ENCODE measurements at regions not wholly inside any gene's neighbourhood (a gene's known extent, or its start where the extent isn't known, plus 50 kb on each side); places are given as distances from the start of the nearest gene placed in this dataset.

DNA sequence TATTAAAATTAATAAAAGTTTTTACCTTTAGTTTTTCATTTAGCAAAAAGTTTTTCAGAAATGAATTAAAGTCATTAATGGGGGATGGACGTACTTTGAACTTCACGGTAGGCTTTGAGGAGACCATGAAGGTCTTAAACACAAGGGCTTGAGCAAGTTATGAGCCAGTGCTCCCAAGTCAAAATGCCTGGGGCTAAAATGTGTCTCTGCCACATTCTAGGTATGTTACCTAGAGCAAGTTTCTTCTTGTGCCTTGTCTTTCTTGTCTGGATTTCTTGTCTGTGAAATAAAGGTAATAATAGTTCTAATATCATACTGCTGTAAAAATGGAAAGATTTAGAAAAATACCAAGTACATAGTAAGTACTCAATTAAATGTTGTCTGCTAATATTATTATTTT, 132.7 kb upstream of the USP15 start:
- Histone ChIP-seq H3K4me3 (ENCODE audit: low read length) (no peak overlapping the region), H3K27ac (ENCODE audit: low read depth in 1 of 2, low read length in 2 of 2) (no peak overlapping the region), H3K9me3 (ENCODE audit: control insufficient read depth in 1 of 2, insufficient read depth in 1 of 2, low read length in 2 of 2) (no peaks in the 10 kb centered on the region), H3K27me3 (ENCODE audit: control insufficient read depth in 1 of 2, insufficient read depth in 2 of 2, low read length in 2 of 2) (no peaks in the 10 kb centered on the region), H3K36me3 (ENCODE audit: insufficient read depth, low read length) (no peaks in the 10 kb centered on the region), H3K4me1 (ENCODE audit: insufficient read depth, low read length) (no peaks in the 10 kb centered on the region)
- ATAC-seq (ENCODE audit: poor library complexity): no peak
- ChIA-PET POLR2A (no interaction called here), CTCF (no interaction called here)
- no peak overlapping the region for H3K27ac Mint-ChIP-seq
- H3K36me3 Mint-ChIP-seq (ENCODE audit: low read depth): no peaks in the 10 kb centered on the region
- H3K9me3 Mint-ChIP-seq: no peaks in the 10 kb centered on the region
- intact Hi-C loops (cut with DNase I, micrococcal nuclease): loop anchor here in 1 of 2 experiments (5.0 kb wide), 1 partner anchor 65 kb away; a partner anchor contains a TSS
- TF ChIP-seq CTCF (IDR thresholded peaks at IDR 0.05): no peak
- H3K27me3 Mint-ChIP-seq: peaks cover 6% of the 10 kb centered on the region
- DNase-seq: no peak
- H3K4me1 Mint-ChIP-seq (ENCODE audit: low read depth): no peaks in the 10 kb centered on the region
- no peak overlapping the region for H3K4me3 Mint-ChIP-seq

DNA sequence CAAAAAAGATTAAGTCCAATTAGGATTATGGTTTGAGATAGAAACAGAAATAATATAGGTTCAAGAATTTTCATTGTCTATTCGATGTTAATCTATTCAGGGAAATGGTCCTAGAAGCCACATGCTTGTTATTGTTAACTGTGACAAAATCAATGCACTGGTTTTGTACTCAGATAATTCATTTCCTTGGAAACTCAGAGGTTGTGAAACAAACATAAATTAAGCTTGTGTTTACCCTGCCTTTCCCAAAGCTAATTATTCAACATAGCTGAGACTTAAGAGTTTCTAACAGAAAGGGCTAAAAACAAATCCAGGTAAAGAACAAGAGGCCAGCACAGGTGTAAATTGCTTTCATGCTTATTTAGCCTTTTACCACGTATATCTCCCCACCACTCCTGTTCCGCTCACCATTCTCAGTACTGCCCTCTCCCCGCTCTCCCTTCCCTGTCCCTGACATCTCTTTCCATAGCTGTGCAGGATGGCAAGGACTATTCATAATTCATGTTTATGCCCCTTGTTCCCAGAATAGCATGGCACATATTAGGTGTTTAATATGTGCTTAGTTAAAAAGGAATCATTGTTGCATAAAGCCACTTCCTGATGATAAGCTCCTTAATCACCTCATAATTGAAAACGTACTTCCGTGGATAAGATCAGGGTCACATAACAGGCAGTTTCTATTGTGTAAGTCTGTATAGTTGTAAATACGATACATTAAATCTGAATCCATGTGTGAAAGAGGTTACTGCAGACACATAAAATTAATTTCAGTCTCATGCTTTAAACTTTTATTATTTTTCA, 131.8 kb upstream of the USP15 start:
- H3K4me1 ChIP-seq (ENCODE audit: insufficient read depth, low read length): no peaks in the 10 kb centered on the region
- H3K27me3 ChIP-seq (ENCODE audit: control insufficient read depth in 1 of 2, insufficient read depth in 2 of 2, low read length in 2 of 2): no peaks in the 10 kb centered on the region
- ChIA-PET CTCF (interaction anchor here (0.7 kb wide), 1 partner anchor 13 kb away, joined by 3 read pairs; no protein-coding TSS in a partner anchor), POLR2A (no interaction called here)
- no peaks in the 10 kb centered on the region for H3K9me3 Mint-ChIP-seq
- H3K36me3 Mint-ChIP-seq (ENCODE audit: low read depth): no peaks in the 10 kb centered on the region
- no peak for TF ChIP-seq CTCF (IDR thresholded peaks at IDR 0.05)
- H3K27me3 Mint-ChIP-seq: peaks cover 6% of the 10 kb centered on the region
- DNase-seq (no peak), ATAC-seq (ENCODE audit: poor library complexity) (no peak)
- no peaks in the 10 kb centered on the region for H3K9me3 ChIP-seq (ENCODE audit: control insufficient read depth in 1 of 2, insufficient read depth in 1 of 2, low read length in 2 of 2)
- intact Hi-C loops (cut with DNase I, micrococcal nuclease): loop anchor here in 1 of 2 experiments (5.0 kb wide), 1 partner anchor 64 kb away; a partner anchor contains a TSS
- H3K4me3 ChIP-seq (ENCODE audit: low read length): no peak overlapping the region
- no peak overlapping the region for H3K4me3 Mint-ChIP-seq
- no peak overlapping the region for H3K27ac ChIP-seq (ENCODE audit: low read depth in 1 of 2, low read length in 2 of 2)
- no peaks in the 10 kb centered on the region for H3K4me1 Mint-ChIP-seq (ENCODE audit: low read depth)
- no peak overlapping the region for H3K27ac Mint-ChIP-seq
- no peaks in the 10 kb centered on the region for H3K36me3 ChIP-seq (ENCODE audit: insufficient read depth, low read length)

DNA sequence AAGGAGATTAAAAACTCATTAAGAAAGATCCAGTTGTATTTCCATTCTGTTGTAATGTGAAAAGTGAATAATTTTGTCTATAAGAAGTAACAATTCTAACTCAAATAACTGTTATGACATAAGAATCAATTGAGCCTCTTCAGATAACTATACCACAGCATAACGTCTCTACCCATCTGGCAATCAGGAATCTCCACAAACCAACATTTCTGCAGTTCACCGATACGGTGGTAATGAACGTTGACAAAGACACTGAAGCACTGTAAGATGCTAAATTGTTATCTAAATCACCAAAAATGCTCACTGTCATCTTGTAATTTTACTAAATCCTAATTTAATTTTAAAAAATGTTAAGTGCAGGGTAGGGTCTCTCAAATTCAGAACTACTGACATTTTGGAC, 130.9 kb upstream of the USP15 start:
- no peaks in the 10 kb centered on the region for H3K4me1 ChIP-seq (ENCODE audit: insufficient read depth, low read length)
- no peaks in the 10 kb centered on the region for H3K36me3 ChIP-seq (ENCODE audit: insufficient read depth, low read length)
- DNase-seq (no peak), ATAC-seq (ENCODE audit: poor library complexity) (no peak)
- Mint-ChIP-seq H3K36me3 (ENCODE audit: low read depth) (no peaks in the 10 kb centered on the region), H3K4me1 (ENCODE audit: low read depth) (no peaks in the 10 kb centered on the region), H3K27me3 (no peaks in the 10 kb centered on the region), H3K9me3 (no peaks in the 10 kb centered on the region), H3K4me3 (no peak overlapping the region), H3K27ac (no peak overlapping the region)
- CTCF ChIA-PET: no interaction called here
- POLR2A ChIA-PET: no interaction called here
- no peak overlapping the region for H3K27ac ChIP-seq (ENCODE audit: low read depth in 1 of 2, low read length in 2 of 2)
- no peaks in the 10 kb centered on the region for H3K9me3 ChIP-seq (ENCODE audit: control insufficient read depth in 1 of 2, insufficient read depth in 1 of 2, low read length in 2 of 2)
- TF ChIP-seq CTCF (IDR thresholded peaks at IDR 0.05): no peak
- H3K4me3 ChIP-seq (ENCODE audit: low read length): no peak overlapping the region
- no peaks in the 10 kb centered on the region for H3K27me3 ChIP-seq (ENCODE audit: control insufficient read depth in 1 of 2, insufficient read depth in 2 of 2, low read length in 2 of 2)
- intact Hi-C loops (cut with DNase I, micrococcal nuclease): loop anchor here in 1 of 2 experiments (5.0 kb wide), 1 partner anchor 63 kb away; a partner anchor contains a TSS
